Upper lobe of left lung (tissue), 4 donors: ENCODE measurements at regions not wholly inside any gene's neighbourhood (a gene's known extent, or its start where the extent isn't known, plus 50 kb on each side); places are given as distances from the start of the nearest gene placed in this dataset.

Experiments used
- POLR2AphosphoS5 ChIP-seq, 2 donors: sonication (generic); formaldehyde crosslinking; IDR thresholded peaks; one replicate each; pipeline ENCODE4 v1.5.1; 2017; ENCODE audit warnings: antibody characterized with exemption in 2 of 2
- TF ChIP-seq, protein P1 (sequence below), 6 experiments: fragments of 450-650 bp in 4 of 6; fragments of 200-600 bp in 2 of 6; sonication (generic) in 2 of 6; IDR thresholded peaks; one replicate each; pipeline ENCODE4 v1.5.1; 2016 to 2019; ENCODE audit warnings: antibody characterized with exemption in 6 of 6

DNA sequence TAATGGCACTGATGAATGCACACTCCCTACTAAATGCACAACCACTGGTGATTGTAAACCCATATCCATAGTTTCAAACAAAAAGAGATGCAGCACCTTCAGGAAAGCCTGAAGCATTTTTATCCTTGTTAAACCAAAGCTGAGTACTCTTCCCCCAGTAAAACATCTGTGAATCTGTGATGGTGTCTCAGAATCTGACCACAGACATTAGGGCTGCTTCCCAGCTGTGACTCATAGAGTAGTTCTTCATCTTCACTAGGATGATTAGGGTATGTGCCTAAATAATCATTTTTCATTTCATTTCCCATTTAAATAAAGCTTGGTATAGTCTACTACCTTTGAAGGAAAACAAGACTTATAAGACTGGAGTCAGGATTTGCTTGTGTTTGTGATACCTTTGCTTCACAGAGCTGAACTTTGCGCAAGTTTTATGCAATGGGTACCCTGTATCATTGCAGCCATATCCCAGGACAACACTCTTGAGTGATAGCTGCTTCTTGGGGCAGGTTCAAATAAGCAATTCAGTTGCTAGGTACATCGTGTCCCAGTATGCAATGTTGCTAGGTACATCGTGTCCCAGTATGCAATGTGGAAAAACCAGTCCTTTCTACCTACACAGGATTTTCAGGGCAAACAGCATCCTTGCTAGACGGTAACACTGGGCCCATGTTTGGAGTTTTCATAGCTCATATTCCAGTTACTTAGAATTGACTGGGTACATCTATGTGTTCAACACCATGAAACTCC is 277.1 kb downstream of the IRS2 start:
- TF ChIP-seq, protein P1, sequence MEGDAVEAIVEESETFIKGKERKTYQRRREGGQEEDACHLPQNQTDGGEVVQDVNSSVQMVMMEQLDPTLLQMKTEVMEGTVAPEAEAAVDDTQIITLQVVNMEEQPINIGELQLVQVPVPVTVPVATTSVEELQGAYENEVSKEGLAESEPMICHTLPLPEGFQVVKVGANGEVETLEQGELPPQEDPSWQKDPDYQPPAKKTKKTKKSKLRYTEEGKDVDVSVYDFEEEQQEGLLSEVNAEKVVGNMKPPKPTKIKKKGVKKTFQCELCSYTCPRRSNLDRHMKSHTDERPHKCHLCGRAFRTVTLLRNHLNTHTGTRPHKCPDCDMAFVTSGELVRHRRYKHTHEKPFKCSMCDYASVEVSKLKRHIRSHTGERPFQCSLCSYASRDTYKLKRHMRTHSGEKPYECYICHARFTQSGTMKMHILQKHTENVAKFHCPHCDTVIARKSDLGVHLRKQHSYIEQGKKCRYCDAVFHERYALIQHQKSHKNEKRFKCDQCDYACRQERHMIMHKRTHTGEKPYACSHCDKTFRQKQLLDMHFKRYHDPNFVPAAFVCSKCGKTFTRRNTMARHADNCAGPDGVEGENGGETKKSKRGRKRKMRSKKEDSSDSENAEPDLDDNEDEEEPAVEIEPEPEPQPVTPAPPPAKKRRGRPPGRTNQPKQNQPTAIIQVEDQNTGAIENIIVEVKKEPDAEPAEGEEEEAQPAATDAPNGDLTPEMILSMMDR (IDR thresholded peaks at IDR 0.05) = no peak
- TF ChIP-seq POLR2AphosphoS5 (IDR thresholded peaks at IDR 0.05) = peak in 1 of 2 donors; percentile 45
